OCI-LY7 (cell line): ENCODE measurements at regions not wholly inside any gene's neighbourhood (a gene's known extent, or its start where the extent isn't known, plus 50 kb on each side); places are given as distances from the start of the nearest gene placed in this dataset.

Source experiments
- BruUV-seq: library from RNA; stranded (reverse); fragments of 400-500 nt; replicated peaks from 2 replicates; lab custom pipeline; 2021; lab: Mats Ljungman, UMichigan
- CTCF ChIA-PET: fragments of 300-600 bp; sonication (Branson Sonifier 250); formaldehyde crosslinking; loops from one replicate; lab custom pipeline; 2022; ENCODE audit warnings: antibody characterized with exemption; ENCODE audit not compliant: unreplicated experiment; lab: Charles Lee
- POLR2A ChIA-PET: fragments of 300-600 bp; sonication (Branson Sonifier 250); formaldehyde crosslinking; loops from one replicate; lab custom pipeline; 2022; ENCODE audit warnings: antibody characterized with exemption; lab: Charles Lee
- DNase-seq: peaks from one replicate; pipeline ENCODE4 v3.0.0-alpha.2; 2015; ENCODE audit warnings: low spot score
- H2AFZ ChIP-seq: fragments of 200-600 bp; sonication (generic), shearing (Covaris generic); 2 replicates; pipeline ENCODE4 v1.6.1; 2014; ENCODE audit warnings: mild to moderate bottlenecking, antibody characterized with exemption, low read length, moderate library complexity
- H3K27ac ChIP-seq: fragments of 200-600 bp; sonication (generic); 2 replicates; pipeline ENCODE4 v1.5.1; 2014; ENCODE audit warnings: mixed run types, low read depth, mild to moderate bottlenecking, moderate library complexity, low read length, inconsistent platforms; ENCODE audit not compliant: poor library complexity, severe bottlenecking
- H3K36me3 ChIP-seq: fragments of 200-600 bp; sonication (generic); 2 replicates; pipeline ENCODE4 v1.6.1; 2014; ENCODE audit warnings: mild to moderate bottlenecking, antibody characterized with exemption, low read length, moderate library complexity, mixed read lengths; ENCODE audit not compliant: insufficient read depth
- H3K4me1 ChIP-seq: fragments of 200-600 bp; sonication (generic); 2 replicates; pipeline ENCODE4 v1.5.1; 2014; ENCODE audit warnings: mild to moderate bottlenecking, low read length; ENCODE audit not compliant: insufficient read depth, poor library complexity, severe bottlenecking
- H3K4me2 ChIP-seq: fragments of 200-600 bp; sonication (generic); 2 replicates; pipeline ENCODE4 v1.6.1; 2014; ENCODE audit warnings: mild to moderate bottlenecking, low read length
- H3K4me3 ChIP-seq: fragments of 200-600 bp; sonication (generic); 2 replicates; pipeline ENCODE4 v1.5.1; 2014; ENCODE audit warnings: mild to moderate bottlenecking, low read depth, low read length; ENCODE audit not compliant: poor library complexity, severe bottlenecking
- H3K79me2 ChIP-seq: fragments of 200-600 bp; sonication (generic); 2 replicates; pipeline ENCODE4 v1.6.1; 2016; ENCODE audit warnings: low read depth, mild to moderate bottlenecking, low read length, moderate library complexity, mixed read lengths; ENCODE audit not compliant: insufficient read depth
- H3K9me2 ChIP-seq: fragments of 200-600 bp; sonication (generic); 2 replicates; pipeline ENCODE4 v1.6.1; 2016; ENCODE audit warnings: mild to moderate bottlenecking, low read length, mixed read lengths; ENCODE audit not compliant: insufficient read depth
- H3K9me3 ChIP-seq: fragments of 200-600 bp; sonication (generic); 2 replicates; pipeline ENCODE4 v1.6.1; 2014; ENCODE audit warnings: mild to moderate bottlenecking, mixed run types, low read length, mixed read lengths
- H4K20me1 ChIP-seq: fragments of 200-600 bp; sonication (generic); 2 replicates; pipeline ENCODE4 v1.6.1; 2014; ENCODE audit warnings: mild to moderate bottlenecking, antibody characterized with exemption, low read length, moderate library complexity, mixed read lengths; ENCODE audit not compliant: insufficient read depth
- EZH2phosphoT487 ChIP-seq: fragments of 200-600 bp; sonication (generic); IDR thresholded peaks from 2 replicates; pipeline ENCODE4 v1.6.1; 2018; ENCODE audit warnings: low read depth, borderline replicate concordance, mild to moderate bottlenecking, mixed run types, antibody characterized with exemption, low read length, moderate library complexity, mixed read lengths
- intact Hi-C: fragments of 100-400 bp; cut with micrococcal nuclease; formaldehyde crosslinking; loops from one replicate; pipeline ENCODE4 v1.10.0; 2022; ENCODE audit not compliant: unreplicated experiment
- TF ChIP-seq, protein P1 (sequence below): fragments of 200-600 bp; sonication (generic); conservative IDR thresholded peaks from 2 replicates; pipeline ENCODE4 v1.5.1; 2014; ENCODE audit warnings: mild to moderate bottlenecking, antibody characterized with exemption, low read length, moderate library complexity, mixed read lengths

DNA sequence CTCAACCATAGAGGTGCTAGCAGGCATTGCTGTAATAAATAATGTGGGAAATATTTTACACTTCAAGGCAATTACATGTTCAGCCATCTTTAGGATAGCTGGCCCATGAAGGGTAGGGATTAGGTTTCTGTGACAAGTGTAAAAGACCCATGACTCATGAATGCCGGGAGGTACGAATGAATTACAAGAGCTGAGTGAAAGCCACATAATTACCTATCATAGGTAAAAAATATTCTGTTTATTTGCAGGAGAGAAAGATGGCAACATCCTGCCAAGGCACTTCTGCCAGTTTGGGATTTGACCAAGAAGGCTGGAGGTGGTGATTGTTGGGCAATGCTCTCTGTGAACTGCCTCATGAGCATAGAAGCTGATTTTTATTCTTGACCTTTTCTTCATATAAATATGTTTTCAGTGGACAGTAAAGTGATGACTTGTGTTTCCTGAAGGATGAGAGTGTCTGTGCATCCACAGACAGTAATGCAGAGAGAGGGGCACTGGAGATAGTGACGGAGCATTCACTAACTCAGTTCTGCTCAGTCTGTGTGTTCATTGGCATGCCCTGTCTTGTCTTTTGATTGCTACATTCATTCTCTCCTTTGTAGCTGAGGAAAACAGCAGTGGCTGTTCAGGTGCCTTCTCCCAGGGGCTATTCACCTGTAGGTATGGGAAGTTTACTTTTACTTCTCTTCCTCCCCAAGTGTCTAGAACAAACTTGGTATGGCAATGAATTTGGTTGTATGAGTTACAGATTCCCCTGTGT is 481.1 kb downstream of the TFAP2B start:
- H3K4me2 ChIP-seq, result no peak overlapping the region
- no TSS peak for BruUV-seq

DNA sequence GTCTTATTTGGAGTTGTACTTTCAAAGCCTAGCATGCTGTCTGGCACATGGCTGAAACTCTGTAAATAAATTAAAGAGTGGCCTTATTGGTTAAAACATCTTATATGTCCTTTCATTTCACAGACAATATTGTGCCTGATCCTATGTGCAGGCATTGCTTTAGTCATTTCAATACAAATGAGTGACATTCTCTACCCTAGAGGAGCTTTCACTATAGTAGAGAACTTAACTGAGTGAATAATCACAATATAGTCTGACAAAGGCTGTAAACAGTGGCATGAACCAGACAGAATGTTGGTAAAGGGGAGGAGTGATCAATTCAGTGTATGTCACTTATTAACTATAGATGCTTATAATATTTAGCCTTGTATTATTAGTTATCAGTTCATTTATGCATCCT is 481.8 kb downstream of the TFAP2B start:
- no peak overlapping the region for H3K4me2 ChIP-seq
- intact Hi-C loops, result no loop called here
- no peaks in the 10 kb centered on the region for H3K4me1 ChIP-seq

More for the DNA sequence above, 481.1 kb downstream of the TFAP2B start:
- intact Hi-C loops, result no loop called here
- no peak for DNase-seq
- no peaks in the 10 kb centered on the region for H3K79me2 ChIP-seq
- H4K20me1 ChIP-seq, result no peaks in the 10 kb centered on the region
- H3K4me1 ChIP-seq, result no peaks in the 10 kb centered on the region
- no peak overlapping the region for H2AFZ ChIP-seq
- H3K9me2 ChIP-seq, result no peaks in the 10 kb centered on the region
- no peak overlapping the region for H3K4me3 ChIP-seq
- ChIA-PET POLR2A (interaction anchor here (1.0 to 1.1 kb wide), 2 partner anchors 9 to 14 kb away, joined by 3 read pairs; no protein-coding TSS in a partner anchor), CTCF (no interaction called here)
- TF ChIP-seq, protein P1, sequence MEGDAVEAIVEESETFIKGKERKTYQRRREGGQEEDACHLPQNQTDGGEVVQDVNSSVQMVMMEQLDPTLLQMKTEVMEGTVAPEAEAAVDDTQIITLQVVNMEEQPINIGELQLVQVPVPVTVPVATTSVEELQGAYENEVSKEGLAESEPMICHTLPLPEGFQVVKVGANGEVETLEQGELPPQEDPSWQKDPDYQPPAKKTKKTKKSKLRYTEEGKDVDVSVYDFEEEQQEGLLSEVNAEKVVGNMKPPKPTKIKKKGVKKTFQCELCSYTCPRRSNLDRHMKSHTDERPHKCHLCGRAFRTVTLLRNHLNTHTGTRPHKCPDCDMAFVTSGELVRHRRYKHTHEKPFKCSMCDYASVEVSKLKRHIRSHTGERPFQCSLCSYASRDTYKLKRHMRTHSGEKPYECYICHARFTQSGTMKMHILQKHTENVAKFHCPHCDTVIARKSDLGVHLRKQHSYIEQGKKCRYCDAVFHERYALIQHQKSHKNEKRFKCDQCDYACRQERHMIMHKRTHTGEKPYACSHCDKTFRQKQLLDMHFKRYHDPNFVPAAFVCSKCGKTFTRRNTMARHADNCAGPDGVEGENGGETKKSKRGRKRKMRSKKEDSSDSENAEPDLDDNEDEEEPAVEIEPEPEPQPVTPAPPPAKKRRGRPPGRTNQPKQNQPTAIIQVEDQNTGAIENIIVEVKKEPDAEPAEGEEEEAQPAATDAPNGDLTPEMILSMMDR, result no peak
- TF ChIP-seq EZH2phosphoT487, result no peak
- H3K36me3 ChIP-seq, result no peaks in the 10 kb centered on the region
- H3K27ac ChIP-seq, result no peak overlapping the region
- no peaks in the 10 kb centered on the region for H3K9me3 ChIP-seq

More for the DNA sequence above, 481.8 kb downstream of the TFAP2B start:
- POLR2A ChIA-PET, result no interaction called here
- Histone ChIP-seq H3K4me3 (no peak overlapping the region), H3K79me2 (no peaks in the 10 kb centered on the region), H2AFZ (no peak overlapping the region), H3K27ac (no peak overlapping the region), H3K9me2 (no peaks in the 10 kb centered on the region), H3K9me3 (no peaks in the 10 kb centered on the region), H3K36me3 (no peaks in the 10 kb centered on the region), H4K20me1 (no peaks in the 10 kb centered on the region)
- CTCF ChIA-PET, result no interaction called here
- BruUV-seq, result no TSS peak
- no peak for TF ChIP-seq EZH2phosphoT487
- TF ChIP-seq, protein P1, result no peak
- no peak for DNase-seq
